ENCODE measurements at regions not wholly inside any gene's neighbourhood (a gene's known extent, or its start where the extent isn't known, plus 50 kb on each side); places are given as distances from the start of the nearest gene placed in this dataset.
"Not testable (repeated sequence)": the region's sequence is repeated elsewhere in the genome, so short reads cannot be mapped to it uniquely, and the experiment has no call there.

DNA sequence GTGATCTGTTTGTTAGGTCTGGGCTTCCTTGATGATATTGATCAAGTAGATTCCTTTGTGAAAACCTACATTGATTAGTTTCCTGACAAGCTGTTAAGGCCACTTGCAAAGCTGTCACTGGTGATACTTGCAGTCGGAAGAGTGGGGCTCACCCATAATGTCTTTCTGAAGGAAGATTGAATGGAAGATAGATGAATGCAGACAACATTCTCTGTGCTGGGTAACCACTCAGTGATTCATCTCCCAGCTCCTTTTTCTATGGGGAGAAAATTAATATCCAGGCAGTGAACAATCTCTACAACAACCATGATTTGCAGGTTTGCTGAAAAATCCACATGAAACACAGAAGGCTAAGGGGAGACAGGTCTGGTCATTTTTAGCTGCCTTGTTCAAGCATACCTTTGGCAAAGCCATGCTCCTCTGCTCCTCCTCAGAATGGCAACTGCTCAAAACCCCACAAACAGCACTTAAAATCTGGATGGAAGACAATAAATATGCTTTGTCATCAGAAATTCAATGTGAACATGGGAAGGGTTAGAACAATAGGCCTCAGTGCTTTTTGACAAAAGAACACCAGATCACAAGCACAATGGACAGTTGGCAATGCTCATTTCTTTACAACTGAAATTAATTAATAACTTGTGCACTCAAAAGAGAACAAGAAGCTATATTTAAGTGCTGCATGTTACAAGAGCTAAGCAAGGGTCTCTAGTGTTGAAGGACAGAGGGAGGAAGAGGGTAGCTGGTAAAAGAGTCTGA lies 495.4 kb downstream of the TOX3 start:
- DNase-seq (ENCODE audit: low read depth) = no peak

DNA sequence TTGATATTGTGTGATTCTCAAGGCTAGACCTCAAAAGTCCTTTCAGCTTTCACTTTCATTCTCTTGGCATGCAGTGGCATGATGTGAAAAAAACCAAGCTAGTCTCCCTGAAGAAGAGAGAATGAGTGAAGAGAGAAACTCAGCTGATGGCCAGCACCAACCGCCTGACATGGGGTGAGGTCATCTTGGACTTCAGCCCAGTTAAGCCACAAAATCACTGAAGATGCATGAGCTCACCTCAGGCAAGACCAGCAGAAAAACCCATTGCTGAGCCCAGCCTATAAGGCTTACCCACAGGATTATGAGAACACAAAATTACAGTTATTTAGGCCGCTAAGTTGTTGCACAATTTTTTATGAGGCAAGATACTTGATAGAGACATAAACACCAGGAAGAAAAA lies 496.5 kb downstream of the TOX3 start:
- DNase-seq (ENCODE audit: low read depth) = no peak

DNA sequence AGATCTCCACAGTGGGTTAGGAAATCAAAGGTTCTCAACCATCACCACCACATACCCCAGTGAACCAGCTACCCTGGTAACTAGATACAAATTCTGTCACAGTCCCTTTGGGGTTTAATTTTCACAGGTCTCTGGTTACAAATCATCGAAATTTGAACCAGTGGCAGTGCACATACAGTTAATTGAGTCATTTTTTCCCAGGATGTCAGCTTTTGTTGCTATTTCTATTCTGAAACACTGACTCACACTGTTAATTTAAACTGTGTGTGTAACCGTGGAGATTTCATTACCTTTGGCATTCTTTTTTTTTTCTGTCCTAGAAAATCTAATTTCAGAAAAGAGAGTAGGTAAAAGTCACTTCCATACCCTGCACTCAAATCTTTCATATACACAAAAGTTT lies 511.5 kb downstream of the TOX3 start:
- no peak for DNase-seq (ENCODE audit: low read depth)

DNA sequence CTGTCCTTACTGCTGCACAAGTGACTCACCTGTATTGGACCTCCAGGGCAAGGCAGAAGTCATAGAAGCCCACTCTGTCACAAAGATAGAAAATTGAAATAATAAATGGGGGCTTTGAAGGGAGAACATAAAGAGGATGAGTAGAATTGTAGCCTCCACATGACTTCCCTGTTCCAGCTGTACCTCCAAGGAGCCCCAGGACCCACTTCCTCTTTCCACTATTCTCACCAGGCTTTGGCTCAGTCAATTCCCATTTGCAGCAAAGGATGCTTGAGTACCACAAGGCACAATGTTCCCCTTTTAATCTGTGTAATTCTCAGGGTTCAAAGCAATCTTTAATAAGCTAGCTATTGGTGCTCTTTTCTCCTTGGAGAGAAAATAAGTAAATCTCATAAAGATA lies 512.1 kb downstream of the TOX3 start:
- no peak for DNase-seq (ENCODE audit: low read depth)

DNA sequence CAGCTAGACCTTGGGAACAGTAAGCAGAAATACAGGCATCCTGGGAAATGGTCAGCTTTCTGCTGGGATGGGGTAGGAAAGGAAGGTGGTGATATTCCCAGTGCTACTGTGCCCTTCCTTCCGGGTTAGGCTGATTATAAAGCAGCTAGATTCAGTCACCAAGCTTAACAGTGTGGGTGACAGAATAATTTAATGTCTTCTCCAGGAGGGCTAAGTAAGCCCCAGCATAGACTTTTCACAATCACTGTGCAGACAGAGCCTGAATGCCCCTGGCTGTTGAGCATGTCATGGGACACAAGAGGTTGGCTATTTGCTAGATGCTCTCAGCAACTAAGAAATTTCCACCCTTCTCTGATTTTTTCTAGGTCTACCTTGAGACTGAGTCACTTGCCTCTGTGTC lies 513.0 kb downstream of the TOX3 start:
- DNase-seq (ENCODE audit: low read depth) = no peak

DNA sequence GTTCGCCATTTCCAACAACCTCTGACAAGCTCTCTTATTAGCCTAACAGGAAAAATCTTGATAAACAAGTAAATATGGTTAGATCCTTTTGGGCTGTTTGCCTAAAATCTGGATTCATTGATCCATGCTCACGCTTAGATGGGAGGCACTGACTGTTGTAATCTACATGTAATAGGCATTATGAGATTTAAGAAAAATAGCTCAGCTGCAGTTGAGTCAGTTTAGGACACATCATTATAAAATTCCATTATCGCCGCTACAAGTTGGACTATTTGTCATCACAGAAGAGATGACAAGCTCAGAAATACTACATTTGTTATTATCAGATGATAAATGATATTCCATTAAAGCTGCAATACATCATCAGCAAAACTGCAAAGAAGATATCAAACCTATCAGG lies 524.0 kb downstream of the TOX3 start:
- no peak for DNase-seq (ENCODE audit: low read depth)

DNA sequence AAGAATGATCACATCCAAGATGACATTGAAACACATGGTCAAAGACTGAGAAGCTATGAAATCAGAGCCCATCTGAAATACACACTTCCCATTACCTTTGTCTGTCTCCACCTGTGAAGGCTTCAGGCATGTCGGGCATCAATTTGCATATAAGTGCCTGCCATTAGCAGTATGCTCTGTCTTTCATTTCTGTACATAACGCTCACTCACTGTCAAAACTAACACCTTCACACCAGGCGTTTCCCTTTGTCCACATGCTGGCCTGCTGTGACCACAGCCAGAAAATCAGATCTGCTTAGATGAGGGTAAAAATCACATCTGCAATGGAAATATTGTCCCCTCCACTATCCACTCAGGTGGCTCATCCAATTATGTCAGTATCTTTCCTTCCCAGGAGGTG lies 524.8 kb downstream of the TOX3 start:
- DNase-seq (ENCODE audit: low read depth) = no peak

DNA sequence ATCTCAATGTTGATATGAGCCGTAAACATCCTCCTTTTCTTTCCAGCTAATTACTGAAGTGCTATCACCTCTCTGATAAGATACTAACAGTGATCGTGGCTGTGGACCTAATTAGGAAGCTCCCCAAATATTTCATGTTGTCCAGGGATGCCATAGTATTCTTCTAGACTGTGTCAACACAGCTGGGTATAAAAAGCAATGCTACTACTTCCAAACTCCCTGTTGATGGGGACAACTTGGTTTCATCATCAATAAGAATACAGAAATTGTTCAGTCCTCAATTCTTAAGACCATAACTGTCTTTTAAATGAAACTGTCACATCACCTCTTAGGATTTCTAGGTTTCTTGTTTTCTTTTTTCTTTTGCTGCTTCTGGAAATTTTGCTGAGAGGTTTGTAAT lies 530.6 kb downstream of the TOX3 start:
- DNase-seq (ENCODE audit: low read depth) = no peak

DNA sequence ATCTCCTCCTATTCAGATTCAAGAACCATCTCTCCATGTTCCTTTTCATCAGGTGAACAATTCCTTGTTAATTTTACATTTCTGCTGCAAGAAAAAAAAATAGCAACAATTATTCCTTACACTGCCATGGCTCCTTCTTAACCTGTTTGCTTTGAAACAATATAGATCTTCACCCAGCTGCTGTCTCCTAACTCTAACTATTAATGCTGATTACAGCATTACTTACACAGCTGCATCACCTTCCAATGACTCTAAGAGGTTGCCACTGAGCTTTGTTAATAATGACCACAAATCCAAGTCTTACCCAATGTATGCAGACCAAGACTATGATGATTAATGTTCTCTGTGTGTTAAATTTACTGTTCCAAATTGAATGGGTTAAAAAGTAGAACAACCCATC lies 541.4 kb downstream of the TOX3 start:
- DNase-seq (ENCODE audit: low read depth) = no peak

DNA sequence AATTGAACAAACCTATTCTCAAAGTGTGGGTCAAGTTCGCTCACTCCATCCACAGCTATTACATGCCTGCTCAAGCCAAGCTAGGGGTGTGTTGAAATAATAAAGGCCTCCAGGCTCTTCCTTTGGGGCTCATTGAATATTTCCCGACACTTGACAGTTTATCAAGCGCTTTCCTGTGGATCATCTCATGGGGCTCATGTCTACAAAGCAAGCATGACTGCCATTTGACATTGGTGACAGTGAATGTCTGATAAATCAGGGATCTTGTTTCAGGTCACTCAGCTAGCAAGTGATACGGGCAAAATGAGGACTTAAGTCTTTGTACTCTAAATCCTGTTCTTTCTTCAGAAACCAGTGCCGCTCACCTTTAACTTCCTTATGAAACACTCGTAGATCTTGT lies 542.6 kb downstream of the TOX3 start:
- no peak for DNase-seq (ENCODE audit: low read depth)

DNA sequence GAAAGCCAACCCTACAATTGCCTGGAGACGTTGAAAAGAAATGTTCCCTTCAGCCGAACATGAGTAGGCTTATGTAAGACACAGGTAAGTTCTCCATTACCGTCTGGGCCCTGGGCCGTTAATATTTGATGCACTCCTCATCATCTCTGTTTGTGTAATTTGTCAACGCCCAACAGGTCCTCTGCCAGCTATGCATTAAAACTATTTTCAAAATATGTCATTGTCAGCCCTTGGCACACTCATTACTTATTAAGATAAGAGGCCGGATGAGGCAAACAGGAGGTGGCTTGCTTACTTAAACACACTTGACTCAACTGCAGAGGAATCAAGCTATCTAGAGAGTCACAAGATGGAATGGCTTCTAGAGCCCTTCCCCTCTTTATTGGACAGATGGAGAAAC lies 544.9 kb downstream of the TOX3 start:
- no peak for DNase-seq (ENCODE audit: low read depth)

DNA sequence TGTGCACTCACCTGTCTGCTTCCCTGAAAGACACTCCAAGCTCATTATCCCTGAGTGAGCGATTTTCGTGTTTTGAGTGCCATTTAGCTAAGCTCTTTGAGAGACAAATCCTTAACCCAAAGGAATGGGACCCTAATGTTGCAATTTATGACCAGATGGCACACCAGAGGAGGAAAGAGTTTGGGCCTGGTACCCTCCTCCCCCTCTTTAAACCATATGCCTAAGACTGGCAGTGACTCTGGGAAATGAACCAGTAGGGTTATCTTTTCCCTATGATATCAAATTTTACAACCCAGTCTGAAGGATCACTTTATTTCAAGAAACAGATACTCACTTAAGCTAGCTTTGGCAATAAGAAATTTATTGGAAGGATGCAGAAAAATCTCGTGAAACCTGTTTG lies 550.4 kb downstream of the TOX3 start:
- no peak for DNase-seq (ENCODE audit: low read depth)

DNA sequence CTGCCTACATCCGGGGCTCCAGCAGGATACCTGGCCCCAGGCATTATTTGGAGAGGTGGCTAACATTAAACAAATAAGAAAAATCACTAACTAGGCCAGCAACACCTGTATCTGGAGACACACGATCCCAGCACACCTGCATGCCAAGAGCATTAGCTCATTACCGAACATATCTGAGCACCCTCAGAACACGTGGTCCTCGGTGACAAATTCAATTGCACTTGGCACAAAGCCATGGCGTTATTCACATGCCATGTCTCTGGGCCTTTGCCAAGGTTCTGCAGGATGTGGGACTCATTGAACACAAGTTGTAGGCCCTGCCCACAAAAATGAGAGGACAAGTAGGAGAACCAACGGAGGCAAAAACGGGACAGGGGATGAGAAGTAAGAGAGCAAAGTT lies 552.3 kb downstream of the TOX3 start:
- no peak for DNase-seq (ENCODE audit: low read depth)

DNA sequence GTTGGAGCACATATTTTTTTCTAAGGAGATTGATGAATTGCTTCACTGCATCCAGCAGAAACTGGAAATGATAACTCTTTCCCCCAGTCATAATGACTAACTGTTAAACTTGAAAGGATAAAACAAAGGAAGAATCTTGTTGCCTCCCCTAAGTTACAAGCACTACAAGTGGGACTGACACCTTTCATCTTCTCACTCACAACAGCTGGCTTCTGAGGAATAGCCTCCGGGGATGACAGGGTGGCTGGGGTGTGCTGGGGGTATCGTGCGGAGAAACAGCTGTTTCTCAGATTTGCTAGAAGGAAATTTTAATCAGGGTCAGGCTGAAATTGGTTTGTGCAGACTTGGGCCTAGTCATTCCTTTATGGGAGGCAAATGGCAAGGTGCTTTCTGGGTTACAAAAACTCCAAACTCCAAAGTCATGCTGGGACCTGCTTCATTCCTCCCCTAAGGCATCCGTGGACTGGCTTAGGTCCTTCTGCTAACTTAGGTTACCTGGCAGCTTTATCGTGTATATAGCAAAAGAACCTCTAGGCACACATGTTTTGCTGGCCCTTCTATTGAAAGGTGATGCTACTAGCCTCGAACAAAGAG lies 557.2 kb downstream of the TOX3 start:
- DNase-seq (ENCODE audit: low read depth) = no peak

DNA sequence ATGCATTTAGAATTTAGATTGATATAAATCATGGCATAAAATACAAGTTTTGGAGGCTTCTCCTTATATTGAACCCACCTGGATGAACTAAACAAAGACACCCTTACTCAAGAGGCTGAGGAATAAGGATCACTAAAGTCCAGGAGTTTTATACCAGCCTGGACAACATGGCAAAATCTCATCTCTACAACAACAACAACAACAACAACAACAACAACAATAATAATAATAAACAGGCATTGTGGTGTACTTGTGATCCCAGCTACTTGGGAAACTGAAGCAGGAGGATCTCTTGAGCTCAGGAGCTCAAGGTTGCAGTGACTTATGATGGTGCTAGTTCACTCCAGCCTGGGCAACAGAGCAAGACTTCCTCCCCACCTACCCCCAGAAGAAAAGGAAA lies 558.0 kb downstream of the TOX3 start:
- DNase-seq (ENCODE audit: low read depth) = no peak

DNA sequence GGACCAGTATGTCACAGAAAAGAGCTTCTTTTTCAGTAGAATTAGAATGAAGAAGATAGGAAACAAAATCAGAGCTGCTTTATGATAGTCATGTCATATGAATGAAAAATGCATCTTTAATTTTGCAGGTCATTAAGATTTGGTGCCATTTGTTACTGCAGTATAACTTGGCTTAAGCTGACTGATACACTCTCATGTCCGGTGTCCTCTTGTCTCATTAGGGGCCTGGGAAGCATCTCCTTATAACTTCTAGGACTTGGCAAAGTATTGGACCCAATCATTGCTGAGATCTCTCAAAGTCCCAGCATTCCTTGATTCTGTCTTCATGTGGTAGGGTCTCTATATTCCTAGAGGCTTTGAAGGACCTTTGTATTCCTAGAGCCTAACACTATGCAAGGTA lies 559.4 kb downstream of the TOX3 start:
- DNase-seq (ENCODE audit: low read depth) = no peak

DNA sequence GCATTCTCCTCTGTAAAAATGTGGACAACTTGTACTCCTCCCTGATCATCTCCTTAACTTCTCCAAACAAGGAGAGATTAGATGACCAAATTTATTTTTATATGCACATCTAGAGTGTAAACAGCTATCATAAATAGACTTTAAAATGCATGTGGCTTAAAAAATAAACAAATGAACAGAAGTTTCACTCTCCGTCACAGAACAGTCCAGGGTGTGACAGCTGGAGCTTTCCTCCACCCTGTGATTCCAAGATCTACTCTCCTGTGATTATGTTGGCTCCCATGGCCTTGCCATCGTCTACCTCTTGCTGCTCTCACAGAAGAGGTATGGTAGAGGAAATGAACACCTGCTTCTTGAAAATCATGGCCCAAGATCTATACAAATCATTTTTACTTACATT lies 560.2 kb downstream of the TOX3 start:
- no peak for DNase-seq (ENCODE audit: low read depth)

DNA sequence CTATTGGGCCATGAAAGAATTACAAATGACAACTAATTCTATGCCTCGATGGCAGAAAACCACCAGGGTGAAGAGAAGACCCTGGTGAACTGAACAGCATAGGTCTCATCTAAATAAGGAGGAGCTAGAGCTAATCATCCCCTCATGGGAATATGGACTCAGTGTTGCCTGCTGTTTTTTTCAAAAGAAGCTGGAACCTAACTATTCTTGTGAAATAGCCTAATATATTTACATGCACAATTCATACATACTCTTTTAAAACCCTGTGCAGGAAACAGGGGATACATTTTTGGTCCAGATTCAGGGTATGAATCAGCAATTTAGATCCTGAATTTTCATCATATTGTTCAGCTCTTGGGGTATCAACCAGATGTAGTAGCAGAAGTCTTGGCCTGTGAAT lies 560.6 kb downstream of the TOX3 start:
- DNase-seq (ENCODE audit: low read depth) = no peak

DNA sequence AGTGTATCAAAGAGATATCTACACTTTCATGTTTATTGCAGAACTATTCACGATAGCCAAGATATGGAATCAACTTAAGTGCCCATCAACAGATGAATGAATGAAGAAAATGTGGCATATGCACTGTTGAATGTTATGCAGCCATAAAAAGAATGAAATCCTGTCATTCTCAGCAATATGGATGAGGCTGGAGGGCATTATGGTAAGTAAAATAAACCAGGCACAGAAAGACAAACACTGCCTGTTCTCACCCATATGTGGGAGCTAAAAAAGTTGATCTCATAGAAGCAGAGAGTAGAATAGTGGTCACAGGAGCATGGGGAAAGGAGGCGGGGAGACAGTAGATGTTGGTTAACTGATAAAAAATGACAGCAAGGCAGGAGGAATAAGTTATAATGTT lies 561.8 kb downstream of the TOX3 start:
- no peak for DNase-seq (ENCODE audit: low read depth)

DNA sequence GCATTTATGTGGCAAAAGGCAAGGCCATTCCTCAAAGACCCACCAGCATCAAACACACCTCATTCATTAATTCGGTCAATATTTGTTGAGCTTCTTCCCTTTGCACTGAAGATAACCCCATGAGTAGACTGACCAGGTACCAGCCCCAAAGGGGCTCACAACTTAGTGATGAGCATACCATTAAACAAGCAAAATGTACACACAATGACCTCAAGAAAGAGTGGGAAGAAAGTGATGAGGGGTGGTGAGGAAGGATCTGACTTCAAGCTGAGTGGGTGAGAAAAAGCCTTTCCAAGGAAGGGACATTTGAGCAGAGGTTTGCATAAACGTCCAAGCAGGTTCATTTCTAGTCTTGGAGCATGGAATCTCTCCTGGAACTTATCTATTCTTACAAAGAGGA lies 562.5 kb downstream of the TOX3 start:
- no peak for DNase-seq (ENCODE audit: low read depth)

DNA sequence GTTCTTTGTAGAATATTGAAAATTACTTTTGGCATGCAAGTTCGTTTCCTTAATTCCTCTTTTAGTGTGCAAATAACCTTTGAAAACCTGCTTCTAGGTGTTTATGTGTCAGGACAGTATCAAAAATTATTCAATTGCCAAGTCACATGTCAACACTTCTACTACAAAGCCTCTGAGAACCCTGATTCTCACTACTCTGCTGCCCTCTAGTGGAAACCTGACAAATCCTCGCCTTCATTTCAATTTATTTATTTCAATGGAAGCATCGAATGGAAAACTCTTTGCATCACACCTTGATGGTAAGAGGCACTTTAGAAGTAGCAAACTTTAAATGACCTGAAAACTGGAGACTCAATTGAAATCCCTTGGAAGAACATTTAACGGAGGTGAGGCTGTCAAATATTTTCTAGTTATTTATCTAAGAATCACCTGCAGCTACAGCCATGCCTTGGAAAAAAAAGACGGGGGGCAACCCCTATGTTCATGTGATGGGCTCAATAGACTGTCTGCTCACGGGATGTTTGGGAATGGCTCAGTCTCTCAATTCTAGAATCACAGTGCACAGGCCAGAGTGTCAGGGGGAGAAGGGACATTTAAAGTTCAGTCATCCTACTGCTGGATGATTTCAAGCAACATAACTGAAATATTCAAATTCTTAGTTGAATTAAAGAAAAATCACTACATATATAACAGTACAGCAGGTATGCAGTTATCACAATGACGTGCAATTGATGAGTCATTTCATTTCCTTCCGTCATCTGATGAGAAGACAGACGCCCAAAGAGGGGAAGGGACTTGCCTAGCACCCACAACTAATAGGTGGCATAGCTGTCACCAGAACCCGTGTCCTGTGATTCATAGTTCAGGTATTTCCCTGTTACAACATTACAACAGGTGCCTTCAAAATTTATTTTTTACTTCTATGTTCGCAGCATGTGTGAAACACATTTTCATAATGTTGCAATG lies 563.9 kb downstream of the TOX3 start:
- DNase-seq (ENCODE audit: low read depth) = peak; percentile 58

DNA sequence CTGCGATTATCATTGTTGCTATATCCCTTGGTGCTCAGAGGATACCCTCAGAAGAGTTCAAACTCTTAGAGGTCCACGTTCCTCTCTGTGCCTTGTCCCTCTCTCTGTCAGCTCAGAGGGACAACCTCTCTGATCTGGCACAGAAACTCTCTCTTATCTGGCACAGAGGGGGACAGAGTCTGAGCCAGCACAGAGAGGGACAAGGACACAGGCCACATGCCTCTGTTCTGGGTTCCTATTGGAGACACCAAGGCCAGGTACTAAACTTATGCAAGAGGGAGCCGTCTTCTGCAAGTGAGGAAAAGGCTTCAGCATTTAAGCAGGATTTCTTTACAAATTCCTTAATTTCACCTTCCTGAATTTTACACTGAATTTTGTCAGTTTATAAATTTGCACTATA lies 565.2 kb downstream of the TOX3 start:
- DNase-seq (ENCODE audit: low read depth) = no peak

DNA sequence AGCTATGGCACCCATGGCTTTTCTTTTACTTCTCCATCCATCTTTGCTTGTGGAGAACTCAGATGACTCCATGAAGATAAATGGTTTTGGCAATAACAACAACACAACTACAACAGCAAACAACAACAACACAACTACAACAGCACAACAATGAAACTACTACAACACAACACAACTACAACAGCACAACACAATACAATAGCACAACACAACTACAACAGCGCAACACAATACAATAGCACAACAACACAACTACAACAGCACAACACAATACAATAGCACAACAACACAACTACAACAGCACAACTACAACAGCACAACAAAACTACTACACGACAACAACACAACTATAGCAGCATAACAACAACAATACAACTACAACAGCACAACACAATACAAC lies 569.4 kb downstream of the TOX3 start:
- not testable (repeated sequence) for DNase-seq (ENCODE audit: low read depth)

Measured in fibroblast of the conjunctiva (primary cell).